ENCODE measurements at regions not wholly inside any gene's neighbourhood (a gene's known extent, or its start where the extent isn't known, plus 50 kb on each side); places are given as distances from the start of the nearest gene placed in this dataset.

DNA sequence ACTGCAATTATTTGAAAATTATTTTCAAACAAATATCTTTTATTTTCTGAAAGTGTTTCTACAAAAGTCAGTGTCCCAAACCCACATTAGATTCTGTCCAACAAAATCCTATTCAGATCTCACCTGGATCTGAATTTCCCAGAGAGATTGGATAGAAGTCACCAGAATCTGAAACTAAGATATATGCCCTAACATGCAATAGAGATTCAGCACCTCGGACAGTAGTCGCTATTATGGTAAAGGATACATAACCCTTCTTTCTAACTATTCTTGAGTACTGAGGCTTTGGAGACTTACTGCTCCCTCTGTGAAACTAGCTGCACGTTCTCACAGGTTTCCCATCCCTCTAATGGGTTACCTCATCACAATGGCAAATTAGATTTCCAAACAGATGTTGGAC is 151.4 kb downstream of the ID4 start:
- Histone ChIP-seq H3K27ac (no peak overlapping the region), H3K36me3 (no peaks in the 10 kb centered on the region), H3K4me3 (no peak overlapping the region), H3K27me3 (no peaks in the 10 kb centered on the region), H3K4me1 (ENCODE audit: low read depth) (no peaks in the 10 kb centered on the region), H3K9me3 (ENCODE audit: low read depth) (no peaks in the 10 kb centered on the region)
- TF ChIP-seq, protein P1, sequence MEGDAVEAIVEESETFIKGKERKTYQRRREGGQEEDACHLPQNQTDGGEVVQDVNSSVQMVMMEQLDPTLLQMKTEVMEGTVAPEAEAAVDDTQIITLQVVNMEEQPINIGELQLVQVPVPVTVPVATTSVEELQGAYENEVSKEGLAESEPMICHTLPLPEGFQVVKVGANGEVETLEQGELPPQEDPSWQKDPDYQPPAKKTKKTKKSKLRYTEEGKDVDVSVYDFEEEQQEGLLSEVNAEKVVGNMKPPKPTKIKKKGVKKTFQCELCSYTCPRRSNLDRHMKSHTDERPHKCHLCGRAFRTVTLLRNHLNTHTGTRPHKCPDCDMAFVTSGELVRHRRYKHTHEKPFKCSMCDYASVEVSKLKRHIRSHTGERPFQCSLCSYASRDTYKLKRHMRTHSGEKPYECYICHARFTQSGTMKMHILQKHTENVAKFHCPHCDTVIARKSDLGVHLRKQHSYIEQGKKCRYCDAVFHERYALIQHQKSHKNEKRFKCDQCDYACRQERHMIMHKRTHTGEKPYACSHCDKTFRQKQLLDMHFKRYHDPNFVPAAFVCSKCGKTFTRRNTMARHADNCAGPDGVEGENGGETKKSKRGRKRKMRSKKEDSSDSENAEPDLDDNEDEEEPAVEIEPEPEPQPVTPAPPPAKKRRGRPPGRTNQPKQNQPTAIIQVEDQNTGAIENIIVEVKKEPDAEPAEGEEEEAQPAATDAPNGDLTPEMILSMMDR (IDR thresholded peaks at IDR 0.05; ENCODE audit: low read depth, low read length) = no peak
- peak; percentile 24 to 86 for DNase-seq (ENCODE audit: low read depth in 1 of 2, low spot score in 1 of 2)

DNA sequence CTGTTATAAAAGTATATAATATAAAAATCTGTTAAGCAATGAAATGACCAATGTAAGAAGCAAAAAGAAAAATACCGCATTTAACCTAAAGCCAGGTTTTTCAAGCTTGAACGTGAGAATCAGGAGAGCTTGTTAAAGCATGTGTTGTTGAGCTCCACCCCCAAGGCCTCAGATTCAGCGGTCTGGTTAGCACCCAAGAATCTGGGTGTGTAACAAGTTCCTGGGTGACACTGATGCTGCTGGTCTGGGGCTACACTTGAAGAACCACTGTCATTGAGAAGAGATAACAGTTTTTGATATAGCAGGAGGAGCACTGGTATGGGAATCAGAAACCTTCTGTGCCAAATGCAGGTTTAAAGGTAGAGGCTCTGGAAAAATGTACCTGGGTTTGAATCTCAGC is 154.0 kb downstream of the ID4 start:
- no peak for DNase-seq (ENCODE audit: low read depth in 1 of 2, low spot score in 1 of 2)
- no peak overlapping the region for H3K27ac ChIP-seq
- H3K4me1 ChIP-seq (ENCODE audit: low read depth) = peaks cover 14% of the 10 kb centered on the region
- no peaks in the 10 kb centered on the region for H3K27me3 ChIP-seq
- no peaks in the 10 kb centered on the region for H3K9me3 ChIP-seq (ENCODE audit: low read depth)
- TF ChIP-seq, protein P1 (IDR thresholded peaks at IDR 0.05; ENCODE audit: low read depth, low read length) = no peak
- no peaks in the 10 kb centered on the region for H3K36me3 ChIP-seq
- no peak overlapping the region for H3K4me3 ChIP-seq

DNA sequence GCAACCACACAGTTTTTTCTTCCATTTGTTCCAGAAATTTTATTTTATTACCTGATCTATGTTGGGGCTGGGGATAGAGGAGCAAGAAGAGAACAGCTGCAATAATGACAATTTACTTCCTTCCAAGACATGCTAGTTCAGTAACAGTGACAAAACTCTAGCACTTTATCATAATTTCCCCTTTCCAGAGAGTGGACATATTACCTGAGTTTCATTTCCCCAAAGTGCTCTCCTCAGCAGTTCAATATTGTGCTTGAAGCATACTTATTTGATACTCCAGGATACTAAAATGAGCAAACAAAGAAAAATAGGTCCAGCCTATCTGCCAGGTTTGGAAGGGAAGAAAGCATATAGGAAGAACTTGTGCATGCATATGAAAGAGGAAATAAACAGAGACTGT is 157.7 kb downstream of the ID4 start:
- Histone ChIP-seq H3K4me1 (ENCODE audit: low read depth) (peaks cover 14% of the 10 kb centered on the region), H3K9me3 (ENCODE audit: low read depth) (no peaks in the 10 kb centered on the region), H3K27me3 (no peaks in the 10 kb centered on the region), H3K4me3 (no peak overlapping the region), H3K27ac (no peak overlapping the region), H3K36me3 (no peaks in the 10 kb centered on the region)
- DNase-seq (ENCODE audit: low read depth in 1 of 2, low spot score in 1 of 2) = no peak
- TF ChIP-seq, protein P1 (IDR thresholded peaks at IDR 0.05; ENCODE audit: low read depth, low read length) = no peak

DNA sequence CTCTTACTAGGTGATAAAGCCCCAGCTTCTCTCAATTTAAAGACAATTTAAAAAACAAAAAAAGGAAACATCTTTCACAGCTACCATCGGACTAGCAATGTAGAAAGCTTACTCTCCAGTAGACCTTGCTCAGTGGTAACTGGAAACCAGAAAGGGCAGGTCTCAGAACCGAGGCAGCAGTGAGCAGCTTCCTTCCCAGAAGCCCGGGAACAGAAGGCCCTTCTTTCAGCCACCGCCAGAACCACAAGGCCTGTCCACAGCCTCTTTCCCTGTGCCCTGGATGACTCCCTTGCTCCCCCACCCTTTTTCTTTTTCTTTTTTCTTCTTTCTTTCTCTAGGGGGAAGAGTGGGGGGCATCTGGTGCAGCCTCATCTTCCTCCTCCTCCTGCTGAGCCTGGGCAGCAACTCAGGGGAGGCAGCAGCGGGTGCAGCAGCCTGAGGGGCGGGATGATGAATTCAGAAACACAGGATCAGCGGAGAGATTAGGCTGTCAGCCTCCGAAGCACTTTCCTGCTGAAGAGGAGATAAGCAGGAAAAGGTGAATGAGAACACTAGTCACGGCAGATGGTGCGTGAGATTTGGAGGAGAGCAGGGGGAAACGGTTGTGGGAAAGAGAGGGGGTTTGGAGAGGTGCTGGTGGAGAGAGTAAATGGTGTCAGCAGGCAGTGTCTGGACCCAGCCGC is 158.5 kb downstream of the ID4 start:
- H3K4me3 ChIP-seq = no peak overlapping the region
- H3K36me3 ChIP-seq = no peaks in the 10 kb centered on the region
- H3K27ac ChIP-seq = peak overlapping the region; percentile 7
- TF ChIP-seq, protein P1 (IDR thresholded peaks at IDR 0.05; ENCODE audit: low read depth, low read length) = no peak
- DNase-seq (ENCODE audit: low read depth in 1 of 2, low spot score in 1 of 2) = peak in 1 of 2 donors; percentile 13
- H3K9me3 ChIP-seq (ENCODE audit: low read depth) = no peaks in the 10 kb centered on the region
- H3K4me1 ChIP-seq (ENCODE audit: low read depth) = peaks cover 14% of the 10 kb centered on the region
- no peaks in the 10 kb centered on the region for H3K27me3 ChIP-seq

DNA sequence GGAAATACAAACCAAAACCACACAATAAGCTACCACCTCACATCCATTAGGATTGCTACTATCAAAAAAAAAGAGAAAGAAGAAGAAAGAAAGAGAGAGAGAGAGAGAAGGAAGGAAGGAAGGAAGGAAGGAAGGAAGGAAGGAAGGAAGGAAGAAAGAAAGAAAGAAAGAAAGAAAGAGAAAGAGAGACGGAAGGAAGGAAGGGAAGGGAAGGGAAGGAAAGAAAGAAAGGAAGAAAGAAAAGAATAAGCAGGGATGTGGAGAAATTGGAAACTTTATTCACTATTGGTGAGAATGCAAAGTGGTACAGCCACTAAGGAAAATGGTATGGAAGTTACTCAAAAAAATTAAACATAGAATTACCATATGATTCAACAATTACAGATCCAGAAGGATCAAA is 159.9 kb downstream of the ID4 start:
- TF ChIP-seq, protein P1 (IDR thresholded peaks at IDR 0.05; ENCODE audit: low read depth, low read length) = no peak
- no peak for DNase-seq (ENCODE audit: low read depth in 1 of 2, low spot score in 1 of 2)
- no peaks in the 10 kb centered on the region for H3K27me3 ChIP-seq
- H3K36me3 ChIP-seq = no peaks in the 10 kb centered on the region
- H3K4me3 ChIP-seq = no peak overlapping the region
- H3K4me1 ChIP-seq (ENCODE audit: low read depth) = peaks cover 14% of the 10 kb centered on the region
- H3K9me3 ChIP-seq (ENCODE audit: low read depth) = no peaks in the 10 kb centered on the region
- H3K27ac ChIP-seq = no peak overlapping the region

Data from cardiac muscle cell (in vitro differentiated cells and primary cell).